GM20000 (cell line): ENCODE measurements at regions not wholly inside any gene's neighbourhood (a gene's known extent, or its start where the extent isn't known, plus 50 kb on each side); places are given as distances from the start of the nearest gene placed in this dataset.

Source experiments
- DNase-seq: peaks from one replicate; pipeline ENCODE4 v3.0.0; 2012; ENCODE audit warnings: low spot score
- TF ChIP-seq, protein P1 (sequence below): IDR thresholded peaks from 2 replicates; pipeline ENCODE4 v1.5.1; 2012; ENCODE audit warnings: mild to moderate bottlenecking, control low read depth; ENCODE audit errors: extremely low read depth, missing control alignments

DNA sequence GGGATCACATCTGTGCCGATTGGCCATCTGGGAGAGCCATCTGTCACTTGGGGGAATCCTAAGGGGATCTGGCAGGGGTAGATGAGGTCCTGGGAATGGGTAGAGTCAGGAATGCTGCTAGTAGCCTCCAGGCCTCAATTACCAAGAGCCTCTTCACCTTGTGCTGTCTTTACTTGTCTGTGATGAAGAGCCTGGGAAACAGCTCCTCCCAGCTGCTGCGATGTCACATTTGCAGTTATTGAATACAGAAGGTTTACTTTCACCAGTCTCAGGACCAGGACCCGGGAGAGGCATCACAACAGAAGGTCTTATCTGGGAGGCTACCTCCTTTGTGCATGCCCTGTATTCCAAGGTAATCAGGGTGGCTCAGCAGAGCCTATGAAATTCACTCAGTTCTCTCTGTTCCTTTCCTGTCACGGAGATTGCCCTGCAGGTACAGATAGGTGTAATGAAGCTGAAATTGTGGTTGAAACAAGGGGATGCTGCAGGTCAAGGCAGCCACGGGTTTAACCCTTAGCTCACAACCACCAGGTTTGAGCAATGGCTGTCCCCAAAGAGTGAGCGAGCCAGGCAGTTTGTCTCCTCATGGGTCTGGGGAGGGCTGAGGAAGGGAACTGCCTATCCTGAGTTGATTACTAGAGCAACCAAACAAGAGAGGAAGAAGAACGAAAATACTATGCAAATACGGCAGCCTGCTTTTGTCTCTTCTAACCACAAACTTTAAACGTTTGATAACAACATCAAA lies 298.9 kb upstream of the RORA start:
- TF ChIP-seq, protein P1, sequence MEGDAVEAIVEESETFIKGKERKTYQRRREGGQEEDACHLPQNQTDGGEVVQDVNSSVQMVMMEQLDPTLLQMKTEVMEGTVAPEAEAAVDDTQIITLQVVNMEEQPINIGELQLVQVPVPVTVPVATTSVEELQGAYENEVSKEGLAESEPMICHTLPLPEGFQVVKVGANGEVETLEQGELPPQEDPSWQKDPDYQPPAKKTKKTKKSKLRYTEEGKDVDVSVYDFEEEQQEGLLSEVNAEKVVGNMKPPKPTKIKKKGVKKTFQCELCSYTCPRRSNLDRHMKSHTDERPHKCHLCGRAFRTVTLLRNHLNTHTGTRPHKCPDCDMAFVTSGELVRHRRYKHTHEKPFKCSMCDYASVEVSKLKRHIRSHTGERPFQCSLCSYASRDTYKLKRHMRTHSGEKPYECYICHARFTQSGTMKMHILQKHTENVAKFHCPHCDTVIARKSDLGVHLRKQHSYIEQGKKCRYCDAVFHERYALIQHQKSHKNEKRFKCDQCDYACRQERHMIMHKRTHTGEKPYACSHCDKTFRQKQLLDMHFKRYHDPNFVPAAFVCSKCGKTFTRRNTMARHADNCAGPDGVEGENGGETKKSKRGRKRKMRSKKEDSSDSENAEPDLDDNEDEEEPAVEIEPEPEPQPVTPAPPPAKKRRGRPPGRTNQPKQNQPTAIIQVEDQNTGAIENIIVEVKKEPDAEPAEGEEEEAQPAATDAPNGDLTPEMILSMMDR = no peak
- no peak for DNase-seq

- TF ChIP-seq, protein P1 = no peak
- no peak for DNase-seq
These were observed 295.4 kb upstream of the RORA start for GRCh38 chr15:61524545-61524944.

- no peak for DNase-seq
- TF ChIP-seq, protein P1 = no peak
These were observed 295.0 kb upstream of the RORA start for GRCh38 chr15:61524086-61524485.

GRCh38 chr15:61522411-61522810 lies 293.3 kb upstream of the RORA start:
- TF ChIP-seq, protein P1 = no peak
- DNase-seq = no peak

DNA sequence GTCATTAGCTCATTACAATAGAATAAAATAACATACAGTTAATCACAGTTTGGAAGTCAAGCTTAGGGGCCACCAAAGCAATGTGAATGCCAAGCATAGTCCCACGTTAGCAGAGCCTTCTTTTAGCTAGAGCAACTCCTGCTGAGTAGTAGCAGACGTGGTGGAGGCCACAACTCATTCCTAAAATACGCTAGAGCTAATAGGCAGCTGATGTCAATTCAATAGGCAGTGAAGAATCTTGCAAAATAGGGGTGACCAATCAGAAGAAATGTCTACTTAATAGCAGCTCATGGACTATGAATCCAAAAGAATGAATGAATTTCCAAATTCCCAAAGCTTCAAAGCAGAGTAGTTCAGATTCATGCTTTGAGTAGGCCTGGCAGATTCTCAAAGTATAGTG lies 292.9 kb upstream of the RORA start:
- DNase-seq = no peak
- TF ChIP-seq, protein P1 = no peak

- TF ChIP-seq, protein P1 = no peak
- no peak for DNase-seq
These were observed 290.2 kb upstream of the RORA start for GRCh38 chr15:61519296-61519695.

- TF ChIP-seq, protein P1 = no peak
- no peak for DNase-seq
These were observed 289.3 kb upstream of the RORA start for GRCh38 chr15:61518191-61518950.
